H54 (cell line): ENCODE measurements at regions not wholly inside any gene's neighbourhood (a gene's known extent, or its start where the extent isn't known, plus 50 kb on each side); places are given as distances from the start of the nearest gene placed in this dataset.
"Not testable (repeated sequence)": the region's sequence is repeated elsewhere in the genome, so short reads cannot be mapped to it uniquely, and the experiment has no call there.

Source experiments
- DNase-seq: peaks from one replicate; pipeline ENCODE4 v3.0.0; 2011; ENCODE audit warnings: low spot score, mixed read lengths; ENCODE audit not compliant: insufficient read length
- FAIRE-seq: peaks from 3 replicates; lab custom pipeline; 2011; peaks lifted over from hg19 to GRCh38; lab: Jason Lieb, UNC

GRCh38 chr7:153969016-153969415, 83.2 kb upstream of the DPP6 start:
- DNase-seq, FAIRE-seq: not testable (repeated sequence)

- FAIRE-seq, DNase-seq: not testable (repeated sequence)
Measured at GRCh38 chr7:153974603-153975002, 77.6 kb upstream of the DPP6 start.

GRCh38 chr7:153976745-153977144, 75.5 kb upstream of the DPP6 start:
- FAIRE-seq: not testable (repeated sequence)

GRCh38 chr7:153983186-153983585, 69.0 kb upstream of the DPP6 start:
- not testable (repeated sequence) for FAIRE-seq, DNase-seq

More at GRCh38 chr7:153976745-153977144, 75.5 kb upstream of the DPP6 start:
- DNase-seq: not testable (repeated sequence)

- FAIRE-seq, DNase-seq: not testable (repeated sequence)
Measured at GRCh38 chr7:153989066-153989627, 63.1 kb upstream of the DPP6 start.

- not testable (repeated sequence) for DNase-seq, FAIRE-seq
Measured at GRCh38 chr7:153989742-153990425, 62.3 kb upstream of the DPP6 start.

GRCh38 chr7:153991471-153991870, 60.7 kb upstream of the DPP6 start:
- not testable (repeated sequence) for FAIRE-seq, DNase-seq

- FAIRE-seq, DNase-seq: not testable (repeated sequence)
Measured at GRCh38 chr7:153993402-153993801, 58.8 kb upstream of the DPP6 start.

- FAIRE-seq: not testable (repeated sequence)
Measured at GRCh38 chr7:153998896-153999295, 53.3 kb upstream of the DPP6 start.

More at GRCh38 chr7:153998896-153999295, 53.3 kb upstream of the DPP6 start:
- DNase-seq: not testable (repeated sequence)
